LHCN-M2 (cell line): ENCODE measurements at regions not wholly inside any gene's neighbourhood (a gene's known extent, or its start where the extent isn't known, plus 50 kb on each side); places are given as distances from the start of the nearest gene placed in this dataset.
"Not testable (repeated sequence)": the region's sequence is repeated elsewhere in the genome, so short reads cannot be mapped to it uniquely, and the experiment has no call there.

ENCODE experiments used
- DNase-seq: peaks from one replicate; pipeline ENCODE4 v3.0.0-alpha.2; 2012; ENCODE audit warnings: low read depth

- DNase-seq = no peak
These were observed 363.0 kb upstream of the CNTN5 start for GRCh38 chr11:98657711-98658110.

- DNase-seq = no peak
These were observed 361.3 kb upstream of the CNTN5 start for GRCh38 chr11:98659431-98659830.

- DNase-seq = no peak
These were observed 346.4 kb upstream of the CNTN5 start for GRCh38 chr11:98674390-98674789.

GRCh38 chr11:98679673-98680072, 341.1 kb upstream of the CNTN5 start:
- no peak for DNase-seq

GRCh38 chr11:98701541-98701940, 319.2 kb upstream of the CNTN5 start:
- DNase-seq = no peak

GRCh38 chr11:98703779-98704556, 316.8 kb upstream of the CNTN5 start:
- DNase-seq = no peak

- no peak for DNase-seq
These were observed 310.7 kb upstream of the CNTN5 start for GRCh38 chr11:98710026-98710425.

GRCh38 chr11:98710986-98711385, 309.8 kb upstream of the CNTN5 start:
- no peak for DNase-seq

- DNase-seq = no peak
These were observed 299.8 kb upstream of the CNTN5 start for GRCh38 chr11:98720951-98721350.

GRCh38 chr11:98725471-98725870, 295.3 kb upstream of the CNTN5 start:
- no peak for DNase-seq

GRCh38 chr11:98728421-98728820, 292.3 kb upstream of the CNTN5 start:
- DNase-seq = no peak

GRCh38 chr11:98729118-98729517, 291.6 kb upstream of the CNTN5 start:
- no peak for DNase-seq

GRCh38 chr11:98732947-98733346, 287.8 kb upstream of the CNTN5 start:
- DNase-seq = no peak

- not testable (repeated sequence) for DNase-seq
These were observed 287.4 kb upstream of the CNTN5 start for GRCh38 chr11:98733378-98733777.

- DNase-seq = no peak
These were observed 286.1 kb upstream of the CNTN5 start for GRCh38 chr11:98734686-98735085.

- DNase-seq = no peak
These were observed 283.9 kb upstream of the CNTN5 start for GRCh38 chr11:98736833-98737232.

GRCh38 chr11:98740321-98740720, 280.4 kb upstream of the CNTN5 start:
- no peak for DNase-seq

- not testable (repeated sequence) for DNase-seq
These were observed 257.3 kb upstream of the CNTN5 start for GRCh38 chr11:98763446-98763845.

- no peak for DNase-seq
These were observed 253.8 kb upstream of the CNTN5 start for GRCh38 chr11:98766903-98767302.

- not testable (repeated sequence) for DNase-seq
These were observed 250.7 kb upstream of the CNTN5 start for GRCh38 chr11:98770046-98770445.

- no peak for DNase-seq
These were observed 249.0 kb upstream of the CNTN5 start for GRCh38 chr11:98771791-98772190.

- DNase-seq = no peak
These were observed 247.9 kb upstream of the CNTN5 start for GRCh38 chr11:98772893-98773292.

GRCh38 chr11:98793276-98793675, 227.5 kb upstream of the CNTN5 start:
- DNase-seq = no peak

- no peak for DNase-seq
These were observed 222.4 kb upstream of the CNTN5 start for GRCh38 chr11:98798333-98798732.
